ENCODE measurements at regions not wholly inside any gene's neighbourhood (a gene's known extent, or its start where the extent isn't known, plus 50 kb on each side); places are given as distances from the start of the nearest gene placed in this dataset.
"Not testable (repeated sequence)": the region's sequence is repeated elsewhere in the genome, so short reads cannot be mapped to it uniquely, and the experiment has no call there.

- no peak for TF ChIP-seq CTCF (IDR thresholded peaks at IDR 0.05; ENCODE audit: low read depth, low read length, missing control alignments)
- DNase-seq (ENCODE audit: low read depth): no peak
- in situ Hi-C loops (cut with HindIII; ENCODE audit: low sequenced_read_pairs): no loop called here
- no peak overlapping the region for H3K4me3 ChIP-seq (ENCODE audit: low read depth, low read length)
Observed at GRCh38 chr5:40217553-40217952, 462.2 kb upstream of the PTGER4 start.

GRCh38 chr5:40210694-40211093, 469.0 kb upstream of the PTGER4 start:
- DNase-seq (ENCODE audit: low read depth): no peak
- H3K4me3 ChIP-seq (ENCODE audit: low read depth, low read length): no peak overlapping the region
- no peak for TF ChIP-seq CTCF (IDR thresholded peaks at IDR 0.05; ENCODE audit: low read depth, low read length, missing control alignments)
- in situ Hi-C loops (cut with HindIII; ENCODE audit: low sequenced_read_pairs): loop anchor here (5.0 kb wide), 1 partner anchor 63 kb away; no protein-coding TSS in a partner anchor

GRCh38 chr5:40206030-40206429, 473.7 kb upstream of the PTGER4 start:
- TF ChIP-seq CTCF (IDR thresholded peaks at IDR 0.05; ENCODE audit: low read depth, low read length, missing control alignments): no peak
- no peak overlapping the region for H3K4me3 ChIP-seq (ENCODE audit: low read depth, low read length)
- no peak for DNase-seq (ENCODE audit: low read depth)
- in situ Hi-C loops (cut with HindIII; ENCODE audit: low sequenced_read_pairs): no loop called here

GRCh38 chr5:40204144-40204543, 475.6 kb upstream of the PTGER4 start:
- in situ Hi-C loops (cut with HindIII; ENCODE audit: low sequenced_read_pairs): no loop called here

GRCh38 chr5:40202814-40203440, 476.8 kb upstream of the PTGER4 start:
- in situ Hi-C loops (cut with HindIII; ENCODE audit: low sequenced_read_pairs): no loop called here
- H3K4me3 ChIP-seq (ENCODE audit: low read depth, low read length): no peak overlapping the region
- TF ChIP-seq CTCF (IDR thresholded peaks at IDR 0.05; ENCODE audit: low read depth, low read length, missing control alignments): no peak
- DNase-seq (ENCODE audit: low read depth): no peak

More at GRCh38 chr5:40204144-40204543, 475.6 kb upstream of the PTGER4 start:
- DNase-seq (ENCODE audit: low read depth): no peak
- no peak overlapping the region for H3K4me3 ChIP-seq (ENCODE audit: low read depth, low read length)
- no peak for TF ChIP-seq CTCF (IDR thresholded peaks at IDR 0.05; ENCODE audit: low read depth, low read length, missing control alignments)

GRCh38 chr5:40198736-40199135, 481.0 kb upstream of the PTGER4 start:
- in situ Hi-C loops (cut with HindIII; ENCODE audit: low sequenced_read_pairs): no loop called here
- peak; percentile 31 for DNase-seq (ENCODE audit: low read depth)
- TF ChIP-seq CTCF (IDR thresholded peaks at IDR 0.05; ENCODE audit: low read depth, low read length, missing control alignments): no peak
- H3K4me3 ChIP-seq (ENCODE audit: low read depth, low read length): no peak overlapping the region

GRCh38 chr5:40195574-40195973, 484.1 kb upstream of the PTGER4 start:
- H3K4me3 ChIP-seq (ENCODE audit: low read depth, low read length); DNase-seq (ENCODE audit: low read depth); in situ Hi-C loops (cut with HindIII; ENCODE audit: low sequenced_read_pairs): not testable (repeated sequence)

All from astrocyte of the cerebellum (primary cell).